MM.1S (cell line): ENCODE measurements at regions not wholly inside any gene's neighbourhood (a gene's known extent, or its start where the extent isn't known, plus 50 kb on each side); places are given as distances from the start of the nearest gene placed in this dataset.

Experiments
- DNase-seq: peaks from one replicate; pipeline ENCODE4 v3.0.0-alpha.2; 2015
- H2AFZ ChIP-seq: fragments of 300-600 bp; sonication (generic); 2 replicates; pipeline ENCODE4 v1.6.0; 2016; ENCODE audit warnings: antibody characterized with exemption, low read length
- H3F3A ChIP-seq: fragments of 300-600 bp; sonication (generic); 2 replicates; pipeline ENCODE4 v1.6.1; 2016; ENCODE audit warnings: mild to moderate bottlenecking, antibody characterized with exemption, low read length, moderate library complexity, mixed read lengths; ENCODE audit not compliant: insufficient read depth
- H3K27ac ChIP-seq: fragments of 300-600 bp; sonication (generic); 2 replicates; pipeline ENCODE4 v1.5.1; 2016; ENCODE audit warnings: mild to moderate bottlenecking, low read length
- H3K27me3 ChIP-seq: fragments of 300-600 bp; sonication (generic); replicated peaks from 2 replicates; pipeline ENCODE4 v1.6.0; 2016; ENCODE audit warnings: low read length; ENCODE audit not compliant: insufficient read depth
- H3K36me3 ChIP-seq: fragments of 300-600 bp; sonication (generic); replicated peaks from 2 replicates; pipeline ENCODE4 v1.6.1; 2016; ENCODE audit warnings: mild to moderate bottlenecking, low read length, mixed read lengths; ENCODE audit not compliant: insufficient read depth
- H3K4me1 ChIP-seq: fragments of 300-600 bp; sonication (generic); 2 replicates; pipeline ENCODE4 v1.6.1; 2016; ENCODE audit warnings: low read length, mixed read lengths
- H3K4me2 ChIP-seq: fragments of 300-600 bp; sonication (generic); 2 replicates; pipeline ENCODE4 v1.6.0; 2016; ENCODE audit warnings: low read depth, low read length
- H3K4me3 ChIP-seq: fragments of 300-600 bp; sonication (generic); 2 replicates; pipeline ENCODE4 v1.5.1; 2016; ENCODE audit warnings: low read length, mixed read lengths
- H3K79me2 ChIP-seq: fragments of 300-600 bp; sonication (generic); 2 replicates; pipeline ENCODE4 v1.6.1; 2016; ENCODE audit warnings: mixed run types, low read length, mixed read lengths
- H3K9ac ChIP-seq: fragments of 300-600 bp; sonication (generic); 2 replicates; pipeline ENCODE4 v1.6.1; 2016; ENCODE audit warnings: low read length, mixed read lengths
- H3K9me2 ChIP-seq: fragments of 300-600 bp; sonication (generic); replicated peaks from 2 replicates; pipeline ENCODE4 v1.6.1; 2016; ENCODE audit warnings: mild to moderate bottlenecking, low read length, mixed read lengths; ENCODE audit not compliant: insufficient read depth
- H3K9me3 ChIP-seq: fragments of 300-600 bp; sonication (generic); replicated peaks from 2 replicates; pipeline ENCODE4 v1.6.1; 2016; ENCODE audit warnings: mild to moderate bottlenecking, low read length, mixed read lengths; ENCODE audit not compliant: insufficient read depth
- H4K20me1 ChIP-seq: fragments of 300-600 bp; sonication (generic); 2 replicates; pipeline ENCODE4 v1.6.1; 2016; ENCODE audit warnings: mild to moderate bottlenecking, low read length, moderate library complexity, mixed read lengths; ENCODE audit not compliant: insufficient read depth
- EZH2 ChIP-seq: fragments of 300-600 bp; sonication (generic); optimal IDR thresholded peaks from 2 replicates; pipeline ENCODE3; 2017; ENCODE audit warnings: low read depth, mild to moderate bottlenecking, antibody characterized with exemption, low read length, mixed read lengths
- EZH2phosphoT487 ChIP-seq: fragments of 300-600 bp; sonication (generic); IDR thresholded peaks from 2 replicates; pipeline ENCODE4 v1.6.1; 2018; ENCODE audit warnings: antibody characterized with exemption, low read length
- TF ChIP-seq, protein P1 (sequence below): fragments of 300-600 bp; sonication (generic); IDR thresholded peaks from 2 replicates; pipeline ENCODE4 v1.5.1; 2016; ENCODE audit warnings: antibody characterized with exemption, low read length, mixed read lengths

DNA sequence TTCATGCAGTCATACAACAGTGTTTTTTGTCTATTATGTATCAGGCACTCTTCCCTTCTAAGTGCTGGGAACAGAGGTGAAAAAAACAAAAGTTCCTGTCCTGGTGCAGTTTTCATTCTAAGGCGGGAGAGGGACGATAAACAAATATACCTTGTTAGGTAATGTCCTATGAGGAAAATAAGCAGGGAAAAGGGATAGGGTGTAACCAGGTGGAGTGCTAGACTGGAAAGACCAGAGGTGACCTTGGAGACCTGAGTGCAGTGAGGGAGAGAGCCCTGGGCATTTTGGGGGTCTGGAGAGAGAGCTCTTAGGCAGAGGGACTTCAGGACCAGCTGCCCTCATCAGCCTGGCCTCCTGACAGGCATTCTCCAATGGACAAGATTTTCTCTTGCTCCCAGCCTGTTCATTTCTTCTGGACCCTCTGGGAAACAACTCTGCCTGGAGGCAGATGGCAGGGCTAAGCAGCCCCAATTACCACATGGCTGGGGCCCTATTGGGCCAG, 97.2 kb upstream of the TJP1 start:
- Histone ChIP-seq H2AFZ (no peak overlapping the region), H3K4me3 (no peak overlapping the region), H3K27me3 (no peaks in the 10 kb centered on the region), H3K4me2 (no peak overlapping the region), H3K9me3 (no peaks in the 10 kb centered on the region), H3K79me2 (no peaks in the 10 kb centered on the region), H3K4me1 (no peaks in the 10 kb centered on the region), H3K9ac (no peak overlapping the region), H3K27ac (no peak overlapping the region), H3K36me3 (no peaks in the 10 kb centered on the region), H3F3A (no peaks in the 10 kb centered on the region), H4K20me1 (no peaks in the 10 kb centered on the region), H3K9me2 (no peaks in the 10 kb centered on the region)
- TF ChIP-seq EZH2phosphoT487: no peak
- TF ChIP-seq EZH2: no peak
- TF ChIP-seq, protein P1, sequence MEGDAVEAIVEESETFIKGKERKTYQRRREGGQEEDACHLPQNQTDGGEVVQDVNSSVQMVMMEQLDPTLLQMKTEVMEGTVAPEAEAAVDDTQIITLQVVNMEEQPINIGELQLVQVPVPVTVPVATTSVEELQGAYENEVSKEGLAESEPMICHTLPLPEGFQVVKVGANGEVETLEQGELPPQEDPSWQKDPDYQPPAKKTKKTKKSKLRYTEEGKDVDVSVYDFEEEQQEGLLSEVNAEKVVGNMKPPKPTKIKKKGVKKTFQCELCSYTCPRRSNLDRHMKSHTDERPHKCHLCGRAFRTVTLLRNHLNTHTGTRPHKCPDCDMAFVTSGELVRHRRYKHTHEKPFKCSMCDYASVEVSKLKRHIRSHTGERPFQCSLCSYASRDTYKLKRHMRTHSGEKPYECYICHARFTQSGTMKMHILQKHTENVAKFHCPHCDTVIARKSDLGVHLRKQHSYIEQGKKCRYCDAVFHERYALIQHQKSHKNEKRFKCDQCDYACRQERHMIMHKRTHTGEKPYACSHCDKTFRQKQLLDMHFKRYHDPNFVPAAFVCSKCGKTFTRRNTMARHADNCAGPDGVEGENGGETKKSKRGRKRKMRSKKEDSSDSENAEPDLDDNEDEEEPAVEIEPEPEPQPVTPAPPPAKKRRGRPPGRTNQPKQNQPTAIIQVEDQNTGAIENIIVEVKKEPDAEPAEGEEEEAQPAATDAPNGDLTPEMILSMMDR: no peak
- no peak for DNase-seq

DNA sequence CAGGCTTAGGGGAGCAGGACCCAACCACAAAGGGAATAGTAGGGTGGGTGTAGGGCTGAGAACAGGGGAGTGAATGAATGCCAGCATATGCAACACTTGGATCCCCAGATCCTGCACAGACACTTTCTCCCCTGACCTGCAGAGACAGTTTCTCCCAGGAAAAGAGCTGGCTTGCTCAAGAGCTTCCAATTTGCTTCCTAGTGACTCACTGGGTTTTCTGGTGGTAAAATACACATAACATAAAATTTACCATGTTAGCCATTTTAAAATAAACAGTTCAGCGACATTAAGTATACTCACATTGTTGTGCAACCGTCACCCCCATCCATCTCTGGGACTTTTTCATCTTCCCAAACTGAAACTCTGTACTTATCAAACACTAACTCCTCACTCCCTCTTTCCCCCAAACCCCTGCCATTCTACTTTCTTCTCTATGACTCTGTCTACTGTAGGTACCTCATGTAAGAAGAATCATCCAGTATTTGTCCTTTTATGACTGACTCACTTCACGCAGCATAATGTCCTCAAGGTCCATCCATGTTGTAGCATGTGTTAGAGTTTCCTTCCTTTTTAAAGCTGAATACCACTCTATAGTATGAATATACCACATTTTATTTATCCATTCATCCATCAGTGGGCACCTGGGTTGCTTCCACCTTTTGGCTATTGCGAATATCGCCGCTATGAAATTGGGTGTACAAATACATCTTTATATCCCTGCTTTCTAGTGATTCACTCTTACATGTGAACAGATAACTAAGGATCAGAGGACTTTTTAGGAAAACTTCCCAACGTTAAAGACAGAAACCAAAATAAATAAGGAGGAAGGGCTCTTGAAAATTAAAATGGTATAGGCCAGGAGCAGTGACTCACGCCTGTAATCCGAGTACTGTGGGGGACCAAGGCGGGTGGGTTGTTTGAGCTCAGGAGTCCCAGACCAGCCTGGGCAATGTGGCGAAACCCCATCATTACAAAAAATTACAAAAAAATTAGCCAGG, 95.6 kb upstream of the TJP1 start:
- Histone ChIP-seq H3K9ac (no peak overlapping the region), H3K4me2 (no peak overlapping the region), H3K9me2 (no peaks in the 10 kb centered on the region), H3K27ac (no peak overlapping the region), H3K27me3 (no peaks in the 10 kb centered on the region), H3K36me3 (no peaks in the 10 kb centered on the region), H3K9me3 (no peaks in the 10 kb centered on the region), H3K4me1 (no peaks in the 10 kb centered on the region), H3K4me3 (no peak overlapping the region), H3K79me2 (no peaks in the 10 kb centered on the region), H3F3A (no peaks in the 10 kb centered on the region), H4K20me1 (no peaks in the 10 kb centered on the region), H2AFZ (no peak overlapping the region)
- TF ChIP-seq EZH2 (no peak), EZH2phosphoT487 (no peak)
- TF ChIP-seq, protein P1: no peak
- DNase-seq: no peak

DNA sequence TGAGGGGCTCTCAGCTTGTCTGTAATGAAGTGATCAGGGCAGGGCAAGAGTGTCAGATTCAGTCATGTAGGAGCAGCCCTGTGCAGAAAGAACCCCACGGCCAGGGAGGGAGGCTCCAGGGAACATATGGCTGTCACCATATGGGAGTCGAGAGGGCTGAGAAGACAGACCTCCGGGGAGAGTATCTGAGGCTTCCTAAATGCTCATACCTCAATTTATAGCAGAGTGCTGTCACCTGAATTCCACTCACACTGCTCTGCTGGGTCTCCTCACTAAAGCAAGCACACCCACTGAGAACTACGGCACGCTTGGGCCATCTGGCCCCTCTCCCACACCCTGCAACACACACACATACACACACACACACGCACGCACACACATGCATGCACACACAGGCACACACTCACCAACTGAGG, 92.3 kb upstream of the TJP1 start:
- no peaks in the 10 kb centered on the region for H3K9me2 ChIP-seq
- no peak overlapping the region for H3K27ac ChIP-seq
- H3K36me3 ChIP-seq: no peaks in the 10 kb centered on the region
- no peaks in the 10 kb centered on the region for H3K4me1 ChIP-seq
- no peaks in the 10 kb centered on the region; the same call in 1 of the 2 replicates for H3K9me3 ChIP-seq
- no peaks in the 10 kb centered on the region for H3F3A ChIP-seq
- H3K27me3 ChIP-seq: no peaks in the 10 kb centered on the region
- H2AFZ ChIP-seq: no peak overlapping the region
- no peak for DNase-seq
- no peak overlapping the region for H3K4me2 ChIP-seq
- no peaks in the 10 kb centered on the region for H3K79me2 ChIP-seq
- no peaks in the 10 kb centered on the region for H4K20me1 ChIP-seq
- no peak overlapping the region for H3K9ac ChIP-seq
- TF ChIP-seq, protein P1: no peak
- TF ChIP-seq EZH2phosphoT487 (no peak), EZH2 (no peak)
- no peak overlapping the region for H3K4me3 ChIP-seq
